ENCODE measurements at regions not wholly inside any gene's neighbourhood (a gene's known extent, or its start where the extent isn't known, plus 50 kb on each side); places are given as distances from the start of the nearest gene placed in this dataset.
A peak's percentile ranks its signal among the peaks of the same experiment; 100 is the strongest.

DNA sequence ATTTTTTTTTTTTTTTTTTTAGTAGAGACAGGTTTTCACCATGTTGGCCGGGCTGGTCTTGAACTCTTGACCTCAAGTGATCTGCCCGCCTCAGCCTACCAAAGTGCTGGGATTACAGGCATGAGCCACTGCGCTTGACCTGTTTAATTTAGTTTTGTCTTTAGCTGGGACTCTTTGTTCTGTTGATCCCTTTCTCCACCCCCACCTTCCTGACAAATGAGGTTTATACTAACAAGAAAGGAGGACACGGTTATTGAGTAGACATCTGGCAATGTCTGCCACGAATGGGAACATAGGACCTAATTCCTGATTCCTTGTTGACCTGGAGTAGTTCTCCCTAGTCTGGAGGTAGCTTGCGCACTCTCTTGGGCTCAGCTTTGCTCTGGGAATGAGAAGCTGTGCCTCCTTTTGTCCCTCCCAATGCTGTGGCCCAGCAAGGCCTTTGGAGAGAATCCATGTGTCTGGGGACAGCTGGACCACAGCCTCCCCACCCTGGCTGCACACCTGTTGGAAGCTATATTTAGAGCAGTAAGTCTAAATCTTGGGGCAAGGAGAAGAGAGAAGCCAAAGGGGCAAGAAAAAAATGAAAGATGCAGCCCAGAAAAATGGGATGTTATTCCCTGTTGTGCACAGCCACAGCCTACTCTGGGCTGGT is 53.2 kb upstream of the ADPGK start:
- no peak overlapping the region for H3K4me3 Mint-ChIP-seq (ENCODE audit: low read depth)
- no peaks in the 10 kb centered on the region for H3K36me3 Mint-ChIP-seq (ENCODE audit: insufficient read depth)
- DNase-seq (ENCODE audit: low spot score, unreplicated experiment): no peak
- peaks cover 7% of the 10 kb centered on the region for H3K27me3 Mint-ChIP-seq
- TF ChIP-seq, protein P1, sequence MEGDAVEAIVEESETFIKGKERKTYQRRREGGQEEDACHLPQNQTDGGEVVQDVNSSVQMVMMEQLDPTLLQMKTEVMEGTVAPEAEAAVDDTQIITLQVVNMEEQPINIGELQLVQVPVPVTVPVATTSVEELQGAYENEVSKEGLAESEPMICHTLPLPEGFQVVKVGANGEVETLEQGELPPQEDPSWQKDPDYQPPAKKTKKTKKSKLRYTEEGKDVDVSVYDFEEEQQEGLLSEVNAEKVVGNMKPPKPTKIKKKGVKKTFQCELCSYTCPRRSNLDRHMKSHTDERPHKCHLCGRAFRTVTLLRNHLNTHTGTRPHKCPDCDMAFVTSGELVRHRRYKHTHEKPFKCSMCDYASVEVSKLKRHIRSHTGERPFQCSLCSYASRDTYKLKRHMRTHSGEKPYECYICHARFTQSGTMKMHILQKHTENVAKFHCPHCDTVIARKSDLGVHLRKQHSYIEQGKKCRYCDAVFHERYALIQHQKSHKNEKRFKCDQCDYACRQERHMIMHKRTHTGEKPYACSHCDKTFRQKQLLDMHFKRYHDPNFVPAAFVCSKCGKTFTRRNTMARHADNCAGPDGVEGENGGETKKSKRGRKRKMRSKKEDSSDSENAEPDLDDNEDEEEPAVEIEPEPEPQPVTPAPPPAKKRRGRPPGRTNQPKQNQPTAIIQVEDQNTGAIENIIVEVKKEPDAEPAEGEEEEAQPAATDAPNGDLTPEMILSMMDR (IDR thresholded peaks at IDR 0.05; ENCODE audit: unreplicated experiment): no peak
- peaks cover 9% of the 10 kb centered on the region for H3K4me1 Mint-ChIP-seq (ENCODE audit: low read depth)
- no peaks in the 10 kb centered on the region for H3K9me3 Mint-ChIP-seq (ENCODE audit: low read depth)
- no peak overlapping the region for H3K27ac Mint-ChIP-seq

DNA sequence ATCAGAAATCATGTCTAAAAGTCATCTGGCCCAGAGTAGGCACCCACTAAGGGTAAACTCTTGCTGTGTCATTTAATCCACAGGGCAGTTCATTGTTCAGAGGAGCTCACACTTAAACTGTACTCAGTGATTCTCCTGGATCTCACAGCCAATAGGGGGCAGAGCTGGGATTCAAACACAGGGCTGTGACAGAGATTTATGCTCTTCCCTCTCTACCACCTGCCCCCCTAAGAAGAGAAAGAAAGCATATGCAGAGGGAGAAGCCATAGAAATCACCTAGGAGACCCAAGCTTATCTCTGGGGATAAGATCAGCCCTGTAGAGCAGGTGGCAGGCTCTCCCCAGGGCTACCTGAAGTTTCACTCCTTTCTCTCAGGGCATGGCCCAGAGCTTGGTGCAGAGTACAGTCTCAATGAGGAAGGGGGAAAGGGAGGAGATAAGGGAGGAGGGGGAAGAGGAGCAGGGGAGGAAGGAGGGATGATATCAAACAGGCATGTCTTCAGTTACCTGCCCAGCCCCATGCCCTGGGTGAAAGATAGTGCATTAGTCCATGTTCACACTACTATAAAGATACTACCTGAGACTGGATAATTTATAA is 51.8 kb upstream of the ADPGK start:
- TF ChIP-seq, protein P1 (IDR thresholded peaks at IDR 0.05; ENCODE audit: unreplicated experiment): peak; percentile 48
- Mint-ChIP-seq H3K27ac (peak overlapping the region; percentile 74), H3K4me1 (ENCODE audit: low read depth) (peaks cover 9% of the 10 kb centered on the region), H3K36me3 (ENCODE audit: insufficient read depth) (no peaks in the 10 kb centered on the region), H3K4me3 (ENCODE audit: low read depth) (no peak overlapping the region), H3K9me3 (ENCODE audit: low read depth) (no peaks in the 10 kb centered on the region), H3K27me3 (peaks cover 7% of the 10 kb centered on the region)
- no peak for DNase-seq (ENCODE audit: low spot score, unreplicated experiment)

GRCh38 chr15:72833561-72833960 is 50.0 kb upstream of the ADPGK start:
- Mint-ChIP-seq H3K27ac (no peak overlapping the region), H3K4me3 (ENCODE audit: low read depth) (no peak overlapping the region), H3K27me3 (peaks cover 14% of the 10 kb centered on the region), H3K36me3 (ENCODE audit: insufficient read depth) (no peaks in the 10 kb centered on the region), H3K9me3 (ENCODE audit: low read depth) (no peaks in the 10 kb centered on the region), H3K4me1 (ENCODE audit: low read depth) (peaks cover 9% of the 10 kb centered on the region)
- no peak for DNase-seq (ENCODE audit: low spot score, unreplicated experiment)
- TF ChIP-seq, protein P1 (IDR thresholded peaks at IDR 0.05; ENCODE audit: unreplicated experiment): no peak
